Effector memory CD8-positive, alpha-beta T cell (primary cell): ENCODE measurements at regions not wholly inside any gene's neighbourhood (a gene's known extent, or its start where the extent isn't known, plus 50 kb on each side); places are given as distances from the start of the nearest gene placed in this dataset.

Experiments used
- ATAC-seq: fragments of 150-1000 bp; cut with Tn5 transposase; replicated peaks from 2 replicates; pipeline ENCODE4 v1.10.0; 2021; ENCODE audit warnings: mild to moderate bottlenecking, moderate library complexity
- DNase-seq, 3 experiments: peaks; one replicate each; pipeline ENCODE4 v3.0.0; 2021
- H3K27ac Mint-ChIP-seq, 2 donors: one replicate each; pipeline ENCODE4 v1.8.0; 2022; ENCODE audit warnings: mild to moderate bottlenecking in 2 of 2, mixed read lengths in 2 of 2, moderate library complexity in 2 of 2
- H3K27me3 Mint-ChIP-seq, 2 donors: one replicate each; pipeline ENCODE4 v1.8.0; 2022; ENCODE audit warnings: mixed read lengths in 2 of 2
- H3K36me3 Mint-ChIP-seq: one replicate; pipeline ENCODE4 v1.8.0; 2022; ENCODE audit warnings: mild to moderate bottlenecking, moderate library complexity, mixed read lengths; ENCODE audit not compliant: insufficient read depth
- H3K4me1 Mint-ChIP-seq, 2 donors: one replicate each; pipeline ENCODE4 v1.8.0; 2022; ENCODE audit warnings: low read depth in 2 of 2, mixed read lengths in 2 of 2
- H3K4me3 Mint-ChIP-seq, 2 donors: one replicate each; pipeline ENCODE4 v1.8.0; 2022; ENCODE audit warnings: mild to moderate bottlenecking in 2 of 2, mixed read lengths in 2 of 2, moderate library complexity in 2 of 2
- H3K9me3 Mint-ChIP-seq, 2 donors: one replicate each; pipeline ENCODE4 v1.8.0; 2022; ENCODE audit warnings: mixed read lengths in 2 of 2

DNA sequence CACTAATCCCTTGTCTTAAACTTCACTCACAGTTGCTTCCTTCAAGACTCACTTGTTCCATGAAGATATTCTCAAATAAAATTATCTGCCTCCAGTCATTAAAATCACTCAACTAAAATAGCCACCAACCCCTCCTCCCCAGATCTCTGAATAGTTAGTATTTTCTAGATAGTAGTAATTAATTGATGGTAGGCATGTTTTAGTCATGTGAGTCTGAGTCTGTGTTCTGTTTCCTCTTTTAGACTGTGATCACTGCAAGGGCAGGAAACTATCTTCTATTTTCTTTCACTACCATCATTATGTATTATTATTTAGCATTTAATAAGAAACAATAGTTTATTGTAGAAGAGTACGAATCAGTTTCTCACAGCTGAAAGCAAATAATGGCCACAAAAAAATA is 1080.5 kb downstream of the IGSF11 start:
- H3K27me3 Mint-ChIP-seq, result no peaks in the 10 kb centered on the region
- H3K36me3 Mint-ChIP-seq, result no peaks in the 10 kb centered on the region
- peaks cover 13 to 15% of the 10 kb centered on the region in 2 donors for H3K9me3 Mint-ChIP-seq
- no peak for ATAC-seq
- no peak overlapping the region for H3K27ac Mint-ChIP-seq
- no peak for DNase-seq
- no peak overlapping the region for H3K4me3 Mint-ChIP-seq
- H3K4me1 Mint-ChIP-seq, result no peaks in the 10 kb centered on the region

DNA sequence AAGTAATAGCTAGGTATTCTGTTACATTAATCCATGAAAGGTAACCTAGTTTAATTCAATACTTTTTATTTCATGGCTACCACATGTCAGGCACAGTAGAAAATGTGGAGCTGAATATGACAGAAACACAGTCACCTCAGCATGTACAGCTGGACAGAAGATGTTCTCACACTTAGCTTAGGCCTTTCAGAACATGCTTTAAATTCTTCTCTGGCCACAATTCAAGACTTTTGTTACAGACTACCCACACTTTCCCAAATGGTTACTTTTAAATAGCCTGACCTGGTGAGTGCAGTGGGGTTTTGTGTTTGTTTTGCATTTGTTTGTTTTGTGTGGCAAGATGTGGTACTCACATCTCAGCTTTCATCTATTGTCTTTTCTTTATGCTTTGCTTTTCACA is 1079.5 kb downstream of the IGSF11 start:
- Mint-ChIP-seq H3K27me3 (no peaks in the 10 kb centered on the region), H3K9me3 (peaks cover 14 to 16% of the 10 kb centered on the region in 2 donors), H3K36me3 (no peaks in the 10 kb centered on the region), H3K27ac (no peak overlapping the region), H3K4me3 (no peak overlapping the region), H3K4me1 (no peaks in the 10 kb centered on the region)
- ATAC-seq (no peak), DNase-seq (no peak)

- peaks cover 14 to 16% of the 10 kb centered on the region in 2 donors for H3K9me3 Mint-ChIP-seq
- ATAC-seq (no peak), DNase-seq (no peak)
- H3K36me3 Mint-ChIP-seq, result no peaks in the 10 kb centered on the region
- H3K27me3 Mint-ChIP-seq, result no peaks in the 10 kb centered on the region
- no peaks in the 10 kb centered on the region for H3K4me1 Mint-ChIP-seq
- no peak overlapping the region for H3K27ac Mint-ChIP-seq
- H3K4me3 Mint-ChIP-seq, result no peak overlapping the region
Observed at GRCh38 chr3:117958027-117958426, 1076.6 kb downstream of the IGSF11 start.

- ATAC-seq (no peak), DNase-seq (no peak)
- no peaks in the 10 kb centered on the region for H3K4me1 Mint-ChIP-seq
Observed at GRCh38 chr3:117962750-117963149, 1071.9 kb downstream of the IGSF11 start.

DNA sequence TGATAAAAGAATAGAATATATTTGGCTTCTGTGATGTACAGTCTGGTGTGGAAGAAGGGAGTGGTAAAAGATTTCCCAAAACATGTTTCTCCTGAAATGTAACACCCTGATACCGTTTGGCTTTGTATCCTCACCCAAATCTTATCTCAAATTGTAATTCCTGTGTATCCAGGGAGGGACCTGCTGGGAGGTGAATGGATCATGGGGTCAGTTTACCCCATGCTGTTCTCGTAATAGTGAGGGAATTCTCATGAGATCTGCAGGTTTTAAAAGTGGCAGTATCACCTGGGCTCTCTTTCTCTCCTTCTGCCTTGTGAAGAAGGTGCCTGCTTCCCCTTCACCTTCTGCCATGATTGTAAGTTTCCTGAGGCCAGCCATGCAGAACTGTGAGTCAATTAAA is 1070.8 kb downstream of the IGSF11 start:
- no peak for ATAC-seq
- H3K36me3 Mint-ChIP-seq, result no peaks in the 10 kb centered on the region
- DNase-seq, result no peak
- no peaks in the 10 kb centered on the region for H3K4me1 Mint-ChIP-seq
- H3K27me3 Mint-ChIP-seq, result no peaks in the 10 kb centered on the region
- no peak overlapping the region for H3K4me3 Mint-ChIP-seq
- no peak overlapping the region for H3K27ac Mint-ChIP-seq
- peaks cover 6 to 8% of the 10 kb centered on the region in 2 donors for H3K9me3 Mint-ChIP-seq

More at GRCh38 chr3:117962750-117963149, 1071.9 kb downstream of the IGSF11 start:
- H3K4me3 Mint-ChIP-seq, result no peak overlapping the region
- H3K27ac Mint-ChIP-seq, result no peak overlapping the region
- H3K27me3 Mint-ChIP-seq, result no peaks in the 10 kb centered on the region
- peaks cover 10% of the 10 kb centered on the region in 2 donors for H3K9me3 Mint-ChIP-seq
- no peaks in the 10 kb centered on the region for H3K36me3 Mint-ChIP-seq

- Mint-ChIP-seq H3K9me3 (peaks cover 0 to 4% of the 10 kb centered on the region in 2 donors), H3K4me1 (no peaks in the 10 kb centered on the region), H3K36me3 (no peaks in the 10 kb centered on the region), H3K27me3 (no peaks in the 10 kb centered on the region), H3K27ac (no peak overlapping the region), H3K4me3 (no peak overlapping the region)
- DNase-seq (no peak), ATAC-seq (no peak)
Observed at GRCh38 chr3:117964814-117965213, 1069.8 kb downstream of the IGSF11 start.

GRCh38 chr3:117977504-117978228 is 1057.0 kb downstream of the IGSF11 start:
- no peaks in the 10 kb centered on the region for H3K27me3 Mint-ChIP-seq
- no peak overlapping the region for H3K4me3 Mint-ChIP-seq
- H3K27ac Mint-ChIP-seq, result no peak overlapping the region
- peaks cover 6 to 8% of the 10 kb centered on the region in 2 donors for H3K9me3 Mint-ChIP-seq
- no peaks in the 10 kb centered on the region for H3K4me1 Mint-ChIP-seq
- no peaks in the 10 kb centered on the region for H3K36me3 Mint-ChIP-seq
- ATAC-seq (no peak), DNase-seq (no peak)

- peaks cover 9 to 10% of the 10 kb centered on the region in 2 donors for H3K9me3 Mint-ChIP-seq
- no peak for ATAC-seq
- DNase-seq, result no peak
- no peak overlapping the region for H3K27ac Mint-ChIP-seq
- no peaks in the 10 kb centered on the region for H3K36me3 Mint-ChIP-seq
- H3K4me1 Mint-ChIP-seq, result no peaks in the 10 kb centered on the region
- no peaks in the 10 kb centered on the region for H3K27me3 Mint-ChIP-seq
- no peak overlapping the region for H3K4me3 Mint-ChIP-seq
Observed at GRCh38 chr3:117979466-117979865, 1055.2 kb downstream of the IGSF11 start.

- Mint-ChIP-seq H3K4me3 (no peak overlapping the region), H3K9me3 (peaks cover 10 to 20% of the 10 kb centered on the region in 2 donors), H3K4me1 (no peaks in the 10 kb centered on the region), H3K27me3 (no peaks in the 10 kb centered on the region), H3K36me3 (no peaks in the 10 kb centered on the region), H3K27ac (no peak overlapping the region)
- no peak for DNase-seq
- ATAC-seq, result no peak
Observed at GRCh38 chr3:117987256-117987655, 1047.4 kb downstream of the IGSF11 start.

DNA sequence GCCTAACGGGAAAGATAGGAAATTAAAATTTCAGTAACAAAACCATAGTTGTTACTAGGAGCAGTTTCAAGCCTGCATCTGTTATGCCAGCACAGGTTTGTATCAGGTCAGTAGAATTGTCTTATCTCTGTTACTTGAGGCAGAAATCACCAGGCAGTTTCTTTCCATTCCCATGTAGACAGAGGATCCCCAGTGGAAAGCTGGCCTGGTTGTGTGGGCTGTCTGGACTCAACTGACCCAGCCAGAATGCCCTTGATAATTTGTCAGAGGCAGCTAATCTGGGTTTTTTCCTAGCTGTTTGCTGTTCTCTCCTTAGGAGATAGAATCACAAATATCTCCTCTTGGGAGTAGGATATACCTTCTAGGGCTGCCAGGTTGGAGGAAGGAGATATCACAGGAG is 1044.7 kb downstream of the IGSF11 start:
- peaks cover 8 to 13% of the 10 kb centered on the region in 2 donors for H3K9me3 Mint-ChIP-seq
- DNase-seq (no peak), ATAC-seq (no peak)
- no peak overlapping the region for H3K27ac Mint-ChIP-seq
- no peak overlapping the region for H3K4me3 Mint-ChIP-seq
- no peaks in the 10 kb centered on the region for H3K4me1 Mint-ChIP-seq
- no peaks in the 10 kb centered on the region for H3K36me3 Mint-ChIP-seq
- no peaks in the 10 kb centered on the region for H3K27me3 Mint-ChIP-seq

GRCh38 chr3:117990627-117991026 is 1044.0 kb downstream of the IGSF11 start:
- DNase-seq (no peak), ATAC-seq (no peak)
- Mint-ChIP-seq H3K9me3 (peaks cover 8 to 12% of the 10 kb centered on the region in 2 donors), H3K4me1 (no peaks in the 10 kb centered on the region), H3K4me3 (no peak overlapping the region), H3K36me3 (no peaks in the 10 kb centered on the region), H3K27ac (no peak overlapping the region), H3K27me3 (no peaks in the 10 kb centered on the region)

GRCh38 chr3:117995842-117996437 is 1038.7 kb downstream of the IGSF11 start:
- Mint-ChIP-seq H3K27ac (no peak overlapping the region), H3K4me3 (no peak overlapping the region), H3K9me3 (peaks cover 3 to 11% of the 10 kb centered on the region in 2 donors), H3K4me1 (no peaks in the 10 kb centered on the region), H3K27me3 (no peaks in the 10 kb centered on the region), H3K36me3 (no peaks in the 10 kb centered on the region)
- DNase-seq (no peak), ATAC-seq (no peak)

- Mint-ChIP-seq H3K4me1 (no peaks in the 10 kb centered on the region), H3K4me3 (no peak overlapping the region), H3K36me3 (no peaks in the 10 kb centered on the region), H3K27ac (no peak overlapping the region), H3K9me3 (peaks cover 3 to 11% of the 10 kb centered on the region in 2 donors), H3K27me3 (no peaks in the 10 kb centered on the region)
- DNase-seq (no peak), ATAC-seq (no peak)
Observed at GRCh38 chr3:117997201-117998049, 1037.2 kb downstream of the IGSF11 start.
